GM19463 (cell line): ENCODE measurements at regions not wholly inside any gene's neighbourhood (a gene's known extent, or its start where the extent isn't known, plus 50 kb on each side); places are given as distances from the start of the nearest gene placed in this dataset.

Experiments
- ATAC-seq: cut with Tn5 transposase; IDR thresholded peaks from one replicate; pipeline ENCODE4 v1.9.1; 2021; ENCODE audit warnings: mild to moderate bottlenecking, moderate library complexity; ENCODE audit not compliant: unreplicated experiment

DNA sequence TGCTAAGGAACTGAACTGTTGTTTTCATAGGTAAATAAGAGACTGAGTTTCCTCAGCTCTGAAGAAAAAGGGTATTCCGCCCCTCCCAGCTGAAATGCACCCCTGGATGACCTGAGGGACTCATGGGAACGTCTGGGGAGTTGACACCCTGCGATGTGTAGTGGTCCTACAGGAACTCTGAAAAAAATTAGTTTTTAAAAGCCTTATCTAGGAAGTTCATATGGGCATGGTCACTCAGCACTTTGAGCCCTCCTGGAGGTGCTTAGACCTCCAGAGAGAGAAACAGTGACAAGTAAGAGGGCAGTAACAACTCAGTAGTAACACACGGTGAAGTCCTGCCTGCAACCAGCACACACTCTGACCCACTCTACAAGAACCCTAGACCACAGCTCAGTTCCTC lies 91.2 kb upstream of the CNOT2 start:
- no peak for ATAC-seq

DNA sequence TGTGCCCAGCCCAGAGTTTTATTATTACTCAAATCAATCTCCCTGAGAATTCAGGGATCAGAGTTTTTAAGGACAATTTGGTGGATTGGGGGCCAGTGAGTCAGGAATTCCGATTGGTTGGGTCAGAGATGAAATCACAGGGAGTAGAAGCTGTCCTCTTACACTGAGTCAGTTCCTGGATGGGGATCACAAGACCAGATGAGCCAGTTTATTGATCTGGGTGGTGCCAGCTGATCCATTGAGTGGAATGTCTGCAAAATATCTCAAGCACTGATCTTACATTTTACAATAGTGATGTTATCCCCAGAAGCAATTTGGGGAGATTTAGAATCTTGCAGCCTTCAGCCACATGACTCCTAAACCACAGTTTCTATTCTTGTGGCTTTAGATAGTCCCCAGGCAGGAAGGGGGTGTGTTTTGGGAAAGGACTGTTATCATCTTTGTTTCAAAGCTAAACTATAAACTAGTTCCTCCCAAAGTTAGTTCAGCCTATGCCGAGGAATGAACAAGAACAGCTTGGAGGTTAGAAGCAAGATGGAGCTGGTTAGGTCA lies 89.1 kb upstream of the CNOT2 start:
- no peak for ATAC-seq

DNA sequence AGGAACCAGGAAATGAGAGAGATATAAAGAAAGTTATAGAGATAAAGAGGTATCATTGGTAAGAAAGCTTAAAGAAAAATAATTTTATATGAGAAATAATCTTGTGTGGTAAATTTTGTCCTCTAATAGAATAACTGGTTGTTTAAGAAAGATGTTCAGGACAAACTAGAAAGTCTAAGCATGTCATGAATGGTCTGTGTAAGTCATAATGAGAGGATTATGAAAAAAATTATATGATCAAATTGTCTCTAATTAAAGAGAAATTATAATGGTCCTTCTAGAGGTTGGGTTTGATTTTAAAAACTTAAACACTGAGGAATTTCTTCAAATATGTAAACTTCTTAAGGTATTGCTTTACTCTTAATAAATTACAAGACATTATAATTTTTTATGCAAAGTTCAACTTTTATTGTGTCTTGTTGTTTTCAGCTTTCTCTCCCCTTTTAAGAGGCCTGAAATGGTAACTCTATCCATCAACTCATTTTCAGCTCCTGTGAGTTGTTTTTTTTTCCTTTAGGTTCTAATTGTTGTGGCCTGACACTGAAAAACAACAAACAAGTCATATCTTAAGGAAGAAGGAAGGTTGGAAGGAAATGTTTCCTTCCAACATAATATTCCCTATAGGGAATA lies 88.2 kb upstream of the CNOT2 start:
- no peak for ATAC-seq

DNA sequence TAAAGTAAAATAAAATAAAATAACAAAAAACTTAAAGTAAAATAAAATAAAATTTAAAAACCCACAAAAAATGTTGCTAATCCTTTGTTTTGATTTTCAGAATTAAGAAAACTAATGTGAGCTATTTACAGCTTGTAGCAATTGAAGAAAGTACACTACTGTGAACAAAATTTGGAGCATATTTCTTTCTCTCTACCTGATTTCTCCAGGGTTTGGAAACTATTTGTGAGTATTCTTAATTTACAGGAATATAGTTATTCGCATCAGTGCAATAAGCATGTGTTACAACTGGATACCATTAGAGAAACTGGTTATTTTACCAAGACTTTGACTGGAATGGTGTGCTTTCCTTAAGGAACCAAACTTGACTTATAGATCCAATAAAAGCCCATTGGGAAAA lies 86.1 kb upstream of the CNOT2 start:
- ATAC-seq: no peak

DNA sequence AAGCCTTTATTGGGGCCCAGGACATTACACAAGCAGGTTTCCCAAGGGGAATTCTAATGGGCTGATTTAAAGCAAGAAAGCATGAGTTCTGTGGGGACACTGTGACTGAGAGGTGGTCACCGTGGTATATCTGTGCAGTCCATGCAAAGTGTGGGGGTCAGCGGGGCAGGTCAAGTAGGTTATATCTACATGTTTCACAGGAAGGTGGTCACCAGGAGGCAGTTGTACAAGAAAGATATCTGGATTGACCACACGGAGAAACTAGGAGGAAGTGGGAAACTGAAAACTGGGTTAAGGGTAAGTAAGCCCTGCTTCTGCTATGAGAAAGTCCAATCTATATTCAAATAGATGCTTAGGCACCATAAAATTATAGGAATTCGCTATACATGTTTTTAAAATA lies 77.8 kb upstream of the CNOT2 start:
- no peak for ATAC-seq

- ATAC-seq: no peak
Measured at GRCh38 chr12:70176290-70176689, 66.9 kb upstream of the CNOT2 start.

DNA sequence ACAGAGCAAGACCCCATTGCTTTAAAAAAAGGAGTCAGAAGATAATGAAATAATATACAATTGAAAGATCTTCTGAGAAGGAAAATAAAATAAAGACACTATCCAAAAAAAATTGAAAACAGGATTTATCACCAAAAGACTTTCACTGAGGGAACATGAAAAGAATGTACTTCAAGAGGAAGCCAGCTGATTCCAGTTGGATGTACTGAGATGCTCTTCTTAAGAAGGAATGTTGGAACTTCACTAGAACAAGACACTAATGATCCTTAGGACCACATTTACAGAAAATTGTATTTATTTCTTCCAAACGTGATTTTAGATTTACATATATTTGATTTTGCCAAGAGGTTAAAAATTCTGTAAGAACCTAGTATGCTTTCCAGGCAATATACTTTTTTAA lies 65.6 kb upstream of the CNOT2 start:
- no peak for ATAC-seq

DNA sequence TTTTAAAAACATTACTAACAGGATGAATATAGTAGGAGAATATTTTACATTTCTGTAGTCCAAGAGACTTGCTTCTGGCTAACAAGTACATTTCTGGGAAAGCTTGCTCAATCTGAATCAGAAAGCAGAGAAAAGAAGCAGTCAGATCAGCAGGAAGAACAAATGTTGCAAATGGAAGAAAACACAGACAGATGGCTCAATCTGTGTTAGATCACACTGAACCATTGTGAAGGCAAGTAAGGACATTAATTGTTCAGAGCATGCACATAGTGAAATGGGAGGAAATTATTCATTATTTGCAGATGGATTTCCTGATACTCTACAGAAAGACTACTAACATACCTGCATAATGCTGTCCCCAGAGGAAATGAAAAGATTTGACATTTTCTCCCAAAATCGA lies 65.2 kb upstream of the CNOT2 start:
- no peak for ATAC-seq

DNA sequence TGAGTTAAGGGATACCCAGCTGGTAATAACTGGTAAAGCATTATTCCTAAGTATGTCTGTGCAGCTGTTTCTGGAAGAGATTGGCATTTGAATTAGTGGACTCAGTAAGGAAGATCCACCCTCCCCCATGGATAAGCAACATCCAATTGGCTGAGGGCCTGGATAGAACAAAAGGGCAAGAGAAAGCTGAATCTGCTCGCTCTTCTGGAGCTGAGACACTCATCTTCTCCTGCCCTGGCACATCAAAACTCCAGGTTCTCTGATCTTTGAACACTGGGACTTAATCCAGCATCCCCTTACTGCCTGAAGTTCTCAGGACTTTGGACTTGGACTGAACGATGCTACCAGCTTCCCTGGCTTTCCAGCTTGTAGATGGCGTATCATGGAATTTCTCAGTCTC lies 63.1 kb upstream of the CNOT2 start:
- ATAC-seq: no peak

DNA sequence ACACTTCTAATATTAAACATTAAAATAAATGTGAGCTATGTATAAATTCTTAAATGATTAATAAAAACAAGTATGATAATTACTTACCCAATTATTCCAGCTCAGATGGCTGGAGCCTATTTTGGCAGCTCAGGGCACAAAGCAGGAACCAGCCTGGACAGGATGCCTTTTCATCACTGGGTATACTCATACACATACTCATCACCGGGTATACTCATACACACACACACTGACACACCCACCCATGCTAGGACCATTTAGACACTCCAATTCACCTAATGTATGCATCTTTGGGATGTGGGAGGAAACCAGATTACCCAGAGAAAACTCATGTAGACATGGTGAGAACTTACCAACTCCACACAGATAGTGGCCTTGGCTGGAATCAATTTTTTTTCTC lies 57.9 kb upstream of the CNOT2 start:
- ATAC-seq: no peak

GRCh38 chr12:70186436-70186835 lies 56.8 kb upstream of the CNOT2 start:
- no peak for ATAC-seq

- no peak for ATAC-seq
Measured at GRCh38 chr12:70190262-70191010, 52.8 kb upstream of the CNOT2 start.
